ENCODE measurements at regions not wholly inside any gene's neighbourhood (a gene's known extent, or its start where the extent isn't known, plus 50 kb on each side); places are given as distances from the start of the nearest gene placed in this dataset.
"Not testable (repeated sequence)": the region's sequence is repeated elsewhere in the genome, so short reads cannot be mapped to it uniquely, and the experiment has no call there.

DNA sequence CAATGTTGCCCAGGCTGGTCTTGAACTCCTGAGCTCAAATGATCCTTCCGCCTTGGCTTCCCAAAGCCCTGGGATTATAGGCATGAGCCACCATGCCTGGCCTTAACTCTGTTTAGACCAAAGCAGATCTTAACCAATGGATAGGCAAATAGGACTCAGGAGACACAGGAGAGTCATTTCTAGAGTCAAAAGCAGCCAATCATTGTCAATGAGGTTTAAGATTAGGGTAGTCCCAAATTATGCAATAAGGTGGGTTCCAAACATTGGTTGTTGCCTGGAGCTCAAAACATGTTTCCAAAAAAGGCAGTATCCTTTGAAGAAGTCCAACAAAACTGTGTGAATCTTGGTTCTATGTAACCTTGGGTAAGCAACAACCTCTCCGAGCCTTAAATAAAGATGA lies 95.7 kb upstream of the JARID2 start:
- no peak overlapping the region for H3K27ac Mint-ChIP-seq
- POLR2A ChIA-PET = no interaction called here
- H3K9me3 Mint-ChIP-seq = peaks cover 2% of the 10 kb centered on the region
- H3K36me3 Mint-ChIP-seq (ENCODE audit: low read depth) = no peaks in the 10 kb centered on the region
- no peaks in the 10 kb centered on the region for H3K4me1 Mint-ChIP-seq
- CTCF ChIA-PET = no interaction called here
- no peak for DNase-seq
- H3K4me3 Mint-ChIP-seq = no peak overlapping the region
- H3K27me3 Mint-ChIP-seq = no peaks in the 10 kb centered on the region

DNA sequence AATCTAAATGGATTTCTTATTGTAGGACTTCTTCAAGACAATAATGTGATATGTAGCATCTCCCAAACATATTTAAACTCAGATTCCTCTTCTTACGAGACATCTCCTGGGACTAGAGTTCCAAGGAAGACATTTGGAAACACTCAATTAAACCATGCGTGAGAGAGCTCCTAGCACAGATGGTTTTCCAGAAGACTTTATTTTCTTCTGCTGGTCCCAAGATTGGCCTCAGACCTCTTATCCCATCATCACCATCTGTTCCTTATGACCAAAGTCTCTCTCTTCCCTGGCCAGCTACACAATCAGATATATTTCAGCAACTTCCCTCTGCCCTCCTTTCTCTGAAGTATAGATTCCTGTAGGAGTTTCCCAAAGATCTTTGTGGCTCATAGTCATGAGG lies 93.2 kb upstream of the JARID2 start:
- Mint-ChIP-seq H3K27me3 (no peaks in the 10 kb centered on the region), H3K4me3 (no peak overlapping the region), H3K36me3 (ENCODE audit: low read depth) (no peaks in the 10 kb centered on the region), H3K4me1 (no peaks in the 10 kb centered on the region), H3K27ac (no peak overlapping the region), H3K9me3 (peaks cover 2% of the 10 kb centered on the region)
- CTCF ChIA-PET = no interaction called here
- no peak for DNase-seq
- POLR2A ChIA-PET = no interaction called here

DNA sequence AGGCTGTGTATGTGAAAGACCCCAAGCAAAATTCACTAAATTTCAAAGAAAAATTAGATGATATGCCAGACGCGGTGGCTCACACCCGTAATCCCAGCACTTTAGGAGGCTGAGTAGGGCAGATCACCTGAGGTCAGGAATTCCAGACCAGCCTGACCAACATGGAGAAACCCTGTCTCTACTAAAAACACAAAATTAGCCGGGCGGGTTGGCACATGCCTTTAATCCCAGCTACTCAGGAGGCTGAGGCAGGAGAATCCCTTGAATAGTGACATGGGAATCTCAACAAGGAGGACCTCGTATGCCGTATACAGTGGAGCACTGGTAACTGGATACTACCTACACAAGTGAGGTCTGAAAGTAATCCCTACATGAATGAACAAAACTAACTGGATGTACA lies 92.7 kb upstream of the JARID2 start:
- Mint-ChIP-seq H3K36me3 (ENCODE audit: low read depth) (no peaks in the 10 kb centered on the region), H3K9me3 (peaks cover 2% of the 10 kb centered on the region), H3K27ac (no peak overlapping the region), H3K4me3 (no peak overlapping the region), H3K4me1 (no peaks in the 10 kb centered on the region), H3K27me3 (no peaks in the 10 kb centered on the region)
- no peak for DNase-seq
- ChIA-PET CTCF (no interaction called here), POLR2A (no interaction called here)

- no peaks in the 10 kb centered on the region for H3K4me1 Mint-ChIP-seq
- POLR2A ChIA-PET = no interaction called here
- H3K27me3 Mint-ChIP-seq = no peaks in the 10 kb centered on the region
- no peak overlapping the region for H3K27ac Mint-ChIP-seq
- no peak overlapping the region for H3K4me3 Mint-ChIP-seq
- no peak for DNase-seq
- H3K9me3 Mint-ChIP-seq = no peaks in the 10 kb centered on the region
- CTCF ChIA-PET = no interaction called here
- no peaks in the 10 kb centered on the region for H3K36me3 Mint-ChIP-seq (ENCODE audit: low read depth)
Observed at GRCh38 chr6:15157479-15157878, 88.4 kb upstream of the JARID2 start.

DNA sequence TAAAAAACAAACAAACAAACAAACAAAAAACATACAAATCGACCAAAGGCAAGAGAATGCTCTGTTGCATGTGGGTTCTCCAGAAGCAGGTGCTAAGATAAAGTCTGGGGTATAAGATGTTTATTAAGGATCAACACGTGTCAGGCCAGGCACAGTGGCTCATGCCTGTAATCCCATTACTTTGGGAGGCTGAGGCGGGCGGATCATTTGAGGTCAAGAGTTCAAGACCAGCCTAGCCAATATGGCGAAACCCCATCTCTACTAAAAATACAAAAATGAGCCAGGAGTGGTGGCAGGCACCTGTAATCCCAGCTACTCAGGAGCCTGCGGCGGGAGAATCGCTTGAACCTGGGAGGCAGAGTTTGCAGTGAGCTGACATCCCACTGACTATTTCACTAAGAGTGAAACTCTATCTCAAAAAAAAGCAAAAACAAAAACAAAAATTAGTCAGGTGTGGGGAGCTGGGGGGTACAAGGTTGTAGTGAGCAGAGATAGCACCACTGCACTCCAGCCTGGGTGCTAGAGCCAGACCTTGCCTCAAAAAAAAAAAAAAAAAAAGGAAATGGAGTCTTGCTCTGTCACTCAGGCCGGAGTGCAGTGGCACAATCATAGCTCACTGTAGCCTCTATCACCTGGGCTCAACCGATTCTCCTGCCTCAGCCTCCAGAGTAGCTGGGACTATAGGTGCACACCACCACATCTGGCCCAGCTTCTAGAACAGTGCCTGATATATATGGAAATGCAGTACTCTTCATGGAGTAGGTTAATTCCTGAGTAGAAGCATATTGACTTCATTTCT lies 86.8 kb upstream of the JARID2 start:
- ChIA-PET CTCF (no interaction called here), POLR2A (no interaction called here)
- Mint-ChIP-seq H3K27me3 (no peaks in the 10 kb centered on the region), H3K4me3 (no peak overlapping the region), H3K4me1 (no peaks in the 10 kb centered on the region), H3K9me3 (no peaks in the 10 kb centered on the region), H3K27ac (no peak overlapping the region), H3K36me3 (ENCODE audit: low read depth) (no peaks in the 10 kb centered on the region)
- no peak for DNase-seq

DNA sequence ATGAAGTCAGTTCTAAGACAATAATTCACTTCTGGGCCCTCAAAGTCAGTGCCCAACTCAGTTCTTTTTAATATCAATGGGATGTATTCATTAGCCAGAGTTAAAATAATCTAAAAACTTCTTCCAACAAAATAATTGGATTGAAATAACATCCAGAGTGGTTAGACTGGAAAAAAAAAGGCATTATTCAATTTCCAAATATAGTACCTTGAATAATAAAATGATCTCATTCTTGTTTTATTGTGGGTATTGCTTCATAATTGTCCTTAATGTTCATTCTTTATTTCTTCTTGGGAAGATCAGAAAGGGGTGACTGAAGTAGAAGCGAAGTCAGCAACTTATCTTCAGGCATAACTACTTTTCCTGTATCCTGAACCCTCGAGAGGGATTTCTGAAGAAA lies 85.1 kb upstream of the JARID2 start:
- Mint-ChIP-seq H3K9me3 (no peaks in the 10 kb centered on the region), H3K36me3 (ENCODE audit: low read depth) (no peaks in the 10 kb centered on the region), H3K4me3 (no peak overlapping the region), H3K27ac (no peak overlapping the region), H3K27me3 (no peaks in the 10 kb centered on the region), H3K4me1 (no peaks in the 10 kb centered on the region)
- no peak for DNase-seq
- ChIA-PET CTCF (no interaction called here), POLR2A (no interaction called here)

- H3K9me3 Mint-ChIP-seq; H3K27me3 Mint-ChIP-seq; POLR2A ChIA-PET; H3K36me3 Mint-ChIP-seq (ENCODE audit: low read depth); H3K4me3 Mint-ChIP-seq; DNase-seq; H3K4me1 Mint-ChIP-seq; H3K27ac Mint-ChIP-seq: not testable (repeated sequence)
- CTCF ChIA-PET = interaction anchor here (1.1 kb wide), 1 partner anchor 111 kb away, joined by 3 read pairs; no protein-coding TSS in a partner anchor
Observed at GRCh38 chr6:15164855-15165254, 81.0 kb upstream of the JARID2 start.

GRCh38 chr6:15166121-15166520 lies 79.7 kb upstream of the JARID2 start:
- Mint-ChIP-seq H3K27ac (no peak overlapping the region), H3K9me3 (no peaks in the 10 kb centered on the region), H3K4me3 (no peak overlapping the region), H3K27me3 (no peaks in the 10 kb centered on the region), H3K4me1 (no peaks in the 10 kb centered on the region), H3K36me3 (ENCODE audit: low read depth) (no peaks in the 10 kb centered on the region)
- CTCF ChIA-PET = no interaction called here
- POLR2A ChIA-PET = no interaction called here
- DNase-seq = no peak

- ChIA-PET POLR2A (no interaction called here), CTCF (no interaction called here)
- H3K4me1 Mint-ChIP-seq = no peaks in the 10 kb centered on the region
- no peaks in the 10 kb centered on the region for H3K9me3 Mint-ChIP-seq
- H3K27ac Mint-ChIP-seq = no peak overlapping the region
- no peaks in the 10 kb centered on the region for H3K27me3 Mint-ChIP-seq
- no peaks in the 10 kb centered on the region for H3K36me3 Mint-ChIP-seq (ENCODE audit: low read depth)
- no peak for DNase-seq
- H3K4me3 Mint-ChIP-seq = no peak overlapping the region
Observed at GRCh38 chr6:15170126-15170525, 75.7 kb upstream of the JARID2 start.

GRCh38 chr6:15171026-15171425 lies 74.8 kb upstream of the JARID2 start:
- ChIA-PET CTCF (no interaction called here), POLR2A (no interaction called here)
- Mint-ChIP-seq H3K4me1 (no peaks in the 10 kb centered on the region), H3K27ac (no peak overlapping the region), H3K36me3 (ENCODE audit: low read depth) (no peaks in the 10 kb centered on the region), H3K27me3 (no peaks in the 10 kb centered on the region), H3K9me3 (no peaks in the 10 kb centered on the region), H3K4me3 (no peak overlapping the region)
- no peak for DNase-seq

GRCh38 chr6:15176816-15177370 lies 69.0 kb upstream of the JARID2 start:
- Mint-ChIP-seq H3K4me3 (no peak overlapping the region), H3K27ac (no peak overlapping the region), H3K4me1 (no peaks in the 10 kb centered on the region), H3K9me3 (no peaks in the 10 kb centered on the region), H3K27me3 (no peaks in the 10 kb centered on the region), H3K36me3 (ENCODE audit: low read depth) (no peaks in the 10 kb centered on the region)
- no peak for DNase-seq
- ChIA-PET CTCF (no interaction called here), POLR2A (no interaction called here)

- Mint-ChIP-seq H3K27ac (no peak overlapping the region), H3K4me3 (no peak overlapping the region), H3K36me3 (ENCODE audit: low read depth) (no peaks in the 10 kb centered on the region), H3K9me3 (no peaks in the 10 kb centered on the region), H3K27me3 (no peaks in the 10 kb centered on the region), H3K4me1 (peaks cover 8% of the 10 kb centered on the region)
- POLR2A ChIA-PET = no interaction called here
- CTCF ChIA-PET = interaction anchor here (0.6 kb wide), 1 partner anchor 294 kb away, joined by 3 read pairs; no protein-coding TSS in a partner anchor
- DNase-seq = no peak
Observed at GRCh38 chr6:15183979-15184378, 61.9 kb upstream of the JARID2 start.

GRCh38 chr6:15184441-15184861 lies 61.4 kb upstream of the JARID2 start:
- no peak for DNase-seq
- POLR2A ChIA-PET = no interaction called here
- peak overlapping the region; percentile 22 for H3K27ac Mint-ChIP-seq

GRCh38 chr6:15185111-15185510 lies 60.8 kb upstream of the JARID2 start:
- H3K27ac Mint-ChIP-seq; DNase-seq; H3K4me3 Mint-ChIP-seq; H3K9me3 Mint-ChIP-seq; H3K36me3 Mint-ChIP-seq (ENCODE audit: low read depth); POLR2A ChIA-PET; H3K4me1 Mint-ChIP-seq; H3K27me3 Mint-ChIP-seq; CTCF ChIA-PET: not testable (repeated sequence)

More at GRCh38 chr6:15184441-15184861, 61.4 kb upstream of the JARID2 start:
- Mint-ChIP-seq H3K27me3 (no peaks in the 10 kb centered on the region), H3K4me1 (peaks cover 8% of the 10 kb centered on the region), H3K9me3 (no peaks in the 10 kb centered on the region), H3K4me3 (no peak overlapping the region), H3K36me3 (ENCODE audit: low read depth) (no peaks in the 10 kb centered on the region)
- CTCF ChIA-PET = no interaction called here

Data from activated CD4-positive, alpha-beta memory T cell treated with anti-CD3 and anti-CD28 coated beads, Interleukin-2, amount 10 ng/mL, durations not matched to agents 7 days and 5 days (primary cell).